ENCODE measurements at regions not wholly inside any gene's neighbourhood (a gene's known extent, or its start where the extent isn't known, plus 50 kb on each side); places are given as distances from the start of the nearest gene placed in this dataset.

DNA sequence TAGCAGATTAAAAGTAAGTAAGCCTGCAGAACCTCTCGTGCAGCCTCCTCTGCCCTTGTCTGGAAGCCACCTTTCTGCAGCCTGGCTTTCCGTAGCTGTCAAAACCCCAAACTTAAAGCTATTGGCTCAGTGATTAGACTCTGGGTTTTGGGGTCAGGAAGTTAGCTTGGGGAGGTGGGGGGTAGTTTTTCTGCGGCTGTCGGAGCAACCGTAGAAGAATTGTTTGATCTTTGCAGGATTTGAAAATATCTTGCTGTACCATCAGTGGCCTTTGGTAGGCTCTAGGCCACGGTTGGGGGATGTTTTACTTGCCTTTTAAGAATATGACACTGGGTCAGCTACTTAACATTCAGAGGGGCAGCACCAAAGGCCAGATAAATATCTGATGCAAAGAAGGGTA lies 88.4 kb upstream of the RASGRP1 start:
- Histone ChIP-seq H3K79me2 (ENCODE audit: insufficient read depth, low read depth, low read length) (no peaks in the 10 kb centered on the region), H3K4me3 (ENCODE audit: low read depth, low read length, poor library complexity, severe bottlenecking) (peak overlapping the region; percentile 16), H3K9me2 (ENCODE audit: insufficient read depth, low read length) (no peaks in the 10 kb centered on the region), H3K36me3 (ENCODE audit: insufficient read depth, low read length) (peaks cover 11% of the 10 kb centered on the region), H4K20me1 (ENCODE audit: insufficient read depth, low read length) (no peaks in the 10 kb centered on the region), H3K4me1 (ENCODE audit: insufficient read depth, low read length, poor library complexity, severe bottlenecking) (peaks cover 40% of the 10 kb centered on the region), H3K9me3 (ENCODE audit: low read length) (peaks cover 13% of the 10 kb centered on the region; the same call in 1 of the 2 replicates), H2AFZ (ENCODE audit: low read length) (peak overlapping the region; percentile 94), H3K27ac (ENCODE audit: low read depth, low read length, poor library complexity, severe bottlenecking) (peak overlapping the region; percentile 93), H3K4me2 (ENCODE audit: low read length) (peak overlapping the region; percentile 74)
- no TSS peak for BruUV-seq (replicated peaks)
- ChIA-PET CTCF (ENCODE audit: unreplicated experiment) (interaction anchor here (0.9 to 1.3 kb wide), 2 partner anchors 30 to 213 kb away, joined by 3 to 4 read pairs; no protein-coding TSS in a partner anchor), POLR2A (interaction anchor here (0.7 to 6.1 kb wide), 9 partner anchors 9 to 136 kb away, joined by 3 to 59 read pairs (median 5); no protein-coding TSS in a partner anchor)
- intact Hi-C loops (cut with micrococcal nuclease; ENCODE audit: unreplicated experiment): loop anchor here (5.0 kb wide), 1 partner anchor 576 kb away; no protein-coding TSS in a partner anchor
- no peak for TF ChIP-seq EZH2phosphoT487 (IDR thresholded peaks at IDR 0.05; ENCODE audit: borderline replicate concordance, low read depth, low read length)
- TF ChIP-seq, protein P1, sequence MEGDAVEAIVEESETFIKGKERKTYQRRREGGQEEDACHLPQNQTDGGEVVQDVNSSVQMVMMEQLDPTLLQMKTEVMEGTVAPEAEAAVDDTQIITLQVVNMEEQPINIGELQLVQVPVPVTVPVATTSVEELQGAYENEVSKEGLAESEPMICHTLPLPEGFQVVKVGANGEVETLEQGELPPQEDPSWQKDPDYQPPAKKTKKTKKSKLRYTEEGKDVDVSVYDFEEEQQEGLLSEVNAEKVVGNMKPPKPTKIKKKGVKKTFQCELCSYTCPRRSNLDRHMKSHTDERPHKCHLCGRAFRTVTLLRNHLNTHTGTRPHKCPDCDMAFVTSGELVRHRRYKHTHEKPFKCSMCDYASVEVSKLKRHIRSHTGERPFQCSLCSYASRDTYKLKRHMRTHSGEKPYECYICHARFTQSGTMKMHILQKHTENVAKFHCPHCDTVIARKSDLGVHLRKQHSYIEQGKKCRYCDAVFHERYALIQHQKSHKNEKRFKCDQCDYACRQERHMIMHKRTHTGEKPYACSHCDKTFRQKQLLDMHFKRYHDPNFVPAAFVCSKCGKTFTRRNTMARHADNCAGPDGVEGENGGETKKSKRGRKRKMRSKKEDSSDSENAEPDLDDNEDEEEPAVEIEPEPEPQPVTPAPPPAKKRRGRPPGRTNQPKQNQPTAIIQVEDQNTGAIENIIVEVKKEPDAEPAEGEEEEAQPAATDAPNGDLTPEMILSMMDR (conservative IDR thresholded peaks at IDR 0.05; ENCODE audit: low read length): peak; percentile 53; the same call in 1 of the 2 replicates
- peak; percentile 59 for DNase-seq (ENCODE audit: low spot score)

GRCh38 chr15:38658431-38658830 lies 93.8 kb upstream of the RASGRP1 start:
- CTCF ChIA-PET (ENCODE audit: unreplicated experiment): no interaction called here
- POLR2A ChIA-PET: interaction anchor here (0.6 to 9.2 kb wide), 5 partner anchors 7 to 91 kb away, joined by 3 to 59 read pairs (median 3); no protein-coding TSS in a partner anchor
- intact Hi-C loops (cut with micrococcal nuclease; ENCODE audit: unreplicated experiment): no loop called here

GRCh38 chr15:38660738-38661137 lies 96.1 kb upstream of the RASGRP1 start:
- Histone ChIP-seq H3K27ac (ENCODE audit: low read depth, low read length, poor library complexity, severe bottlenecking) (no peak overlapping the region), H3K9me3 (ENCODE audit: low read length) (no peaks in the 10 kb centered on the region), H3K4me3 (ENCODE audit: low read depth, low read length, poor library complexity, severe bottlenecking) (no peak overlapping the region), H2AFZ (ENCODE audit: low read length) (peak overlapping the region; percentile 47; the same call in 1 of the 2 replicates), H3K4me1 (ENCODE audit: insufficient read depth, low read length, poor library complexity, severe bottlenecking) (peaks cover 12% of the 10 kb centered on the region), H3K9me2 (ENCODE audit: insufficient read depth, low read length) (no peaks in the 10 kb centered on the region), H3K4me2 (ENCODE audit: low read length) (no peak overlapping the region), H4K20me1 (ENCODE audit: insufficient read depth, low read length) (no peaks in the 10 kb centered on the region), H3K36me3 (ENCODE audit: insufficient read depth, low read length) (no peaks in the 10 kb centered on the region), H3K79me2 (ENCODE audit: insufficient read depth, low read depth, low read length) (no peaks in the 10 kb centered on the region)
- ChIA-PET POLR2A (interaction anchor here (1.4 to 9.2 kb wide), 2 partner anchors 10 to 12 kb away, joined by 5 to 59 read pairs; no protein-coding TSS in a partner anchor), CTCF (ENCODE audit: unreplicated experiment) (no interaction called here)
- no peak for TF ChIP-seq EZH2phosphoT487 (IDR thresholded peaks at IDR 0.05; ENCODE audit: borderline replicate concordance, low read depth, low read length)
- TF ChIP-seq, protein P1 (conservative IDR thresholded peaks at IDR 0.05; ENCODE audit: low read length): no peak
- DNase-seq (ENCODE audit: low spot score): no peak
- intact Hi-C loops (cut with micrococcal nuclease; ENCODE audit: unreplicated experiment): no loop called here
- BruUV-seq (replicated peaks): no TSS peak

More at GRCh38 chr15:38658431-38658830, 93.8 kb upstream of the RASGRP1 start:
- Histone ChIP-seq H2AFZ (ENCODE audit: low read length) (no peak overlapping the region), H3K4me1 (ENCODE audit: insufficient read depth, low read length, poor library complexity, severe bottlenecking) (peaks cover 11% of the 10 kb centered on the region), H3K9me2 (ENCODE audit: insufficient read depth, low read length) (no peaks in the 10 kb centered on the region), H3K36me3 (ENCODE audit: insufficient read depth, low read length) (no peaks in the 10 kb centered on the region), H3K79me2 (ENCODE audit: insufficient read depth, low read depth, low read length) (no peaks in the 10 kb centered on the region), H4K20me1 (ENCODE audit: insufficient read depth, low read length) (no peaks in the 10 kb centered on the region), H3K27ac (ENCODE audit: low read depth, low read length, poor library complexity, severe bottlenecking) (no peak overlapping the region), H3K4me3 (ENCODE audit: low read depth, low read length, poor library complexity, severe bottlenecking) (no peak overlapping the region), H3K4me2 (ENCODE audit: low read length) (no peak overlapping the region), H3K9me3 (ENCODE audit: low read length) (no peaks in the 10 kb centered on the region)
- TF ChIP-seq EZH2phosphoT487 (IDR thresholded peaks at IDR 0.05; ENCODE audit: borderline replicate concordance, low read depth, low read length): no peak
- TF ChIP-seq, protein P1 (conservative IDR thresholded peaks at IDR 0.05; ENCODE audit: low read length): no peak
- DNase-seq (ENCODE audit: low spot score): no peak
- no TSS peak for BruUV-seq (replicated peaks)

All from OCI-LY7 (cell line).